Coronary artery (tissue), 2 donors: ENCODE measurements at regions not wholly inside any gene's neighbourhood (a gene's known extent, or its start where the extent isn't known, plus 50 kb on each side); places are given as distances from the start of the nearest gene placed in this dataset.

Experiments used
- DNase-seq: peaks from one replicate; pipeline ENCODE4 v3.0.0-alpha.2; 2017; ENCODE audit warnings: low spot score
- H3K27ac ChIP-seq, 2 donors: fragments of 200-600 bp; sonication (generic); one replicate each; pipeline ENCODE4 v1.5.1; 2016 to 2019
- H3K4me3 ChIP-seq: fragments of 200-600 bp; sonication (generic); 2 replicates; pipeline ENCODE4 v1.5.1; 2016; ENCODE audit warnings: mild to moderate bottlenecking, moderate library complexity
- TF ChIP-seq, protein P1 (sequence below): fragments of 200-600 bp; sonication (generic); IDR thresholded peaks from one replicate; pipeline ENCODE4 v1.5.1; 2019; ENCODE audit warnings: antibody characterized with exemption

DNA sequence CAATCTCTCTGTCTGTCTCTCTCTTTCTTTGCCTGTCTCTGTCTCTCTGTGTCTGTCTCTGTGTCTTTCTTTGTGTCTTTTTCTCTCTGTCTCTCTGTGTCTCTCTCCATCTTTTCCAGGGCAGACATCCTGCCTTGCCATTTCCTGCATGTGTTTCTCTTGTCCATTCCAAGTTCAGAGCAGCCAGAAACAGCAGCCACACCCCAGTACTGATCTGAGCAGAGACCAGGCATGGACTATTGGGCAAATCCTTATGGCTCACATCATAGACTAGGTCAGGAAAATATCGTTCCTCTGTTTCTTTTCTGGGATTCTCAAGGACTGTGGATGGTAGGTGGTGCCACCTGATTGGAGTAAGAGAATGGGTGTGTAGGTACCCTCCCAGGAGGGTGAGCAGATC lies 95.8 kb downstream of the RAMP3 start:
- Histone ChIP-seq H3K4me3 (no peak overlapping the region), H3K27ac (no peak overlapping the region)
- DNase-seq: no peak
- TF ChIP-seq, protein P1, sequence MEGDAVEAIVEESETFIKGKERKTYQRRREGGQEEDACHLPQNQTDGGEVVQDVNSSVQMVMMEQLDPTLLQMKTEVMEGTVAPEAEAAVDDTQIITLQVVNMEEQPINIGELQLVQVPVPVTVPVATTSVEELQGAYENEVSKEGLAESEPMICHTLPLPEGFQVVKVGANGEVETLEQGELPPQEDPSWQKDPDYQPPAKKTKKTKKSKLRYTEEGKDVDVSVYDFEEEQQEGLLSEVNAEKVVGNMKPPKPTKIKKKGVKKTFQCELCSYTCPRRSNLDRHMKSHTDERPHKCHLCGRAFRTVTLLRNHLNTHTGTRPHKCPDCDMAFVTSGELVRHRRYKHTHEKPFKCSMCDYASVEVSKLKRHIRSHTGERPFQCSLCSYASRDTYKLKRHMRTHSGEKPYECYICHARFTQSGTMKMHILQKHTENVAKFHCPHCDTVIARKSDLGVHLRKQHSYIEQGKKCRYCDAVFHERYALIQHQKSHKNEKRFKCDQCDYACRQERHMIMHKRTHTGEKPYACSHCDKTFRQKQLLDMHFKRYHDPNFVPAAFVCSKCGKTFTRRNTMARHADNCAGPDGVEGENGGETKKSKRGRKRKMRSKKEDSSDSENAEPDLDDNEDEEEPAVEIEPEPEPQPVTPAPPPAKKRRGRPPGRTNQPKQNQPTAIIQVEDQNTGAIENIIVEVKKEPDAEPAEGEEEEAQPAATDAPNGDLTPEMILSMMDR: no peak

DNA sequence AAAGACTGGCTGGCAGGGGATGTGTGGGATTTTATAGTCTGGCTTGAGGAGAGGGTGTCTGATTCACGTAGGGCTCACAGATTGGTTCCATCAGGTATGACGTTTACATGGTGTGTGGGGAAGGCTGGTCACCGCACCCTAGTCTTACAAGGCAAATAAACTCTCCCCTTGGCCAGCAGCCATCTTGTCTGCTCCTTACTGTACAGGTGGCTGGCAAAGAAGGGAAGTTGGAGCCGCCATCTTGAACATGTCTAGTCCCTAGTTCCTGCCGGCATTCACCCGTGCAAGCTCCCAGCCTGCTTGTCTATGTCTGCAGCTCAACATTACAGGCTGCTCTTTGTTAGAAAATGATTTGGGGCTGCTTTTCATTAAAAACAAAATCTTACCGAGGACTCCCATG lies 97.6 kb downstream of the RAMP3 start:
- TF ChIP-seq, protein P1: no peak
- Histone ChIP-seq H3K27ac (no peak overlapping the region), H3K4me3 (no peak overlapping the region)
- no peak for DNase-seq

DNA sequence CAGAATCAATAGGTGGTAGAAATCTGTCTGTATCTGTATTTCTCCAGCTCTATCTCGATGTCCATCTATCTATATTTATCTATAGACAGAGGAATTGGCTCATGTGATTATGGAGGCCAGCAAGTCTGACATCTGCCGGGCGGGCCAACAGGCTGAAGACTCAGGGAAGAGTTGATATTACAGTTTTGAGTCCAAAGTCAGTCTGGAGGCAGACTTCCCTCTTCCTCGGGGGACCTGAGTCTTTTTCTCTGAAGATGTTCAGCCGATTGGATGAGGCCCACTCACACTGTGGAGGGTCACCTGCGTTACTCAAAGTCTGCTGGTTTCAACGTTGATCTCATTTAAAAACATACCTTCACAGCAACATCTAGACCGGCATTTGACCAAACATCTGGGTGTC lies 98.7 kb downstream of the RAMP3 start:
- DNase-seq: no peak
- TF ChIP-seq, protein P1: no peak
- H3K27ac ChIP-seq: no peak overlapping the region
- no peak overlapping the region for H3K4me3 ChIP-seq

DNA sequence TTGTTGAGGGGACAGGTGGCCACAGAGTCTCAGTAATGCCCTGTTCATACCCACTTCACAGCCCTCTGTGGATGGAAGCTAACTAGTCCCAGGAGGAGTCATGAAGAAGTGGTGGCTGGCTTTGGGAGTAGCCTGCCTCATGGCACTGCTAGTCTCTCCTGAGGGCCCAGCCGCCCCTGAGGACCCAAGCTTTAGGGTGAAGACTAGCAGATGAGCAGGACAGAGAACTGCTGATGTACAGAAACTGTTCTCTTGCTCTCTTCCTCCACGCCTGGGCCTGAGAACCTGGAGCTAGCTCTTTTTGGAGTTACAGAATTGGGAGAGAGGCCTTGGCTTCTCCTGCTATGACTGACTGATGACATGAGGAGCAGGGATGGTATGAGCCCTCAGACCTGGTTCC lies 99.2 kb downstream of the RAMP3 start:
- TF ChIP-seq, protein P1: no peak
- Histone ChIP-seq H3K27ac (no peak overlapping the region), H3K4me3 (no peak overlapping the region)
- no peak for DNase-seq

DNA sequence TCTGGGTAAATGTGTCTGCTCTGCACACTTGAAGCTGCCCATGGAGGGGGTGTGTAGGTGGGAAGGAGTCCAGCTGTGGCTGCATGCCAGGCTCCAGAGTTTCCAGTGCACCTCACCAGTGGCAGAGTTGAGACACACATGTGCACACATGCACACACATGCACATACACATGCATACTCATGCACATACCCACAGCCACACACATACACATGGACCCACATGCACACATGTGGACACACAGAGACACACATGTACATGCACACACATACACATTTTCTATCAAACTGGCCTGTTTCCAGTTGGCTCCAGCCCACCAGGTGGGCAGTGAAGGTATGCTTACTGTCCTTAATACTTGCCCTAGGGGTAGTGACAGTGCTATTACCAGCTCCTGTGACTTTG lies 99.7 kb downstream of the RAMP3 start:
- DNase-seq: no peak
- Histone ChIP-seq H3K4me3 (no peak overlapping the region), H3K27ac (no peak overlapping the region)
- TF ChIP-seq, protein P1: no peak

DNA sequence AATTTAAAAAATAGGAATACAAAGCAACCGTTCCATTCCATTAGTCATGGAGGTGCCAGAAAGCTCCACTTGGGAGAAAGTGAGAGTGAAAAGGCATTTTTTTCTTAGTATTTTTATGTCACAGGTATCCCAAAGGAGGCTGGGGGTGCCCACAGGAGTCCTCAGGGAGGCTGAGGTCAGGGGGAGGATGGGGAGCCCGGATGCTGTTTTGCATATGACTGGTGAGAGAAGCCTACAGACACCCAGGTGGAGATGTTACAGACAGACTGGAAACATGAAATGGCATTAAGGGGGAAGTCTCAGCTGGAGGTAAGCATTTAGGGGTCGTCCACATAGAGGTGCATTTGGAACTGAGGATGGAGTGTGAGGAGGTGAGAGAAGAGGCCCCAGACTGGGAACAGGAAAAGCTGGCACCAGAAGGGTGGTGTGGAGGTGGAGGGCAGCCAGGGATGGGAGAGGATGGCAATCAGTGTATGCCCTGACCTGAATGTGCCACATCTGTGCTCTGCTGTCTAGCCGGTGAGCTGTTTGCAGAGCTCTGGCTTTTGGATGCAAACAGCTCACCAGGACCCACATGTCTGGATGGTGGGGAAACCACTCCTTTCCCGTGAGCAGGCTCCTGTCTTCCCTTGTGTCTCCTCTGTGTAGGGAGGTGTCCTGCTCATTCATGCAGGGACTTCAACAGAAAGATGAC lies 101.1 kb downstream of the RAMP3 start:
- TF ChIP-seq, protein P1: no peak
- no peak overlapping the region for H3K27ac ChIP-seq
- no peak overlapping the region for H3K4me3 ChIP-seq
- no peak for DNase-seq

DNA sequence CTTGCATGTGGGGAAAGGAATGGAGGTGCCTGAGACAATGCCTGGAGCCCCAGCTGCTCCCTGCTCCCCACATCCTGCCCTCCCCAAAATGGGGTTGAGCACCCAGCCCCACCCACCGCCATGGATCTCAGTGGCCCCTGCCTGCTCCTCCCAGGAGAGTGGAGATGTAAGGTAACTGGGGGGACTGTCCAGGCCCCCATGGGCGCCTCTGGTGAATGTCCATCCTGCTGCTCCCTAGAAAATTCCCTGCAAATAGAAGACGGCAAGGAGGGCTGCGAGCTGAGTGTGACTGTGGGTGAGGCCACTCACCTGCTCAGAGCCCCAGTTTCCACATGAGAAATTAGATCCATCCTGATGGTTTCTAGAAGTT lies 101.6 kb downstream of the RAMP3 start:
- H3K27ac ChIP-seq: no peak overlapping the region
- TF ChIP-seq, protein P1: no peak
- H3K4me3 ChIP-seq: no peak overlapping the region
- no peak for DNase-seq
